ENCODE measurements at regions not wholly inside any gene's neighbourhood (a gene's known extent, or its start where the extent isn't known, plus 50 kb on each side); places are given as distances from the start of the nearest gene placed in this dataset.
"Not testable (repeated sequence)": the region's sequence is repeated elsewhere in the genome, so short reads cannot be mapped to it uniquely, and the experiment has no call there.

DNA sequence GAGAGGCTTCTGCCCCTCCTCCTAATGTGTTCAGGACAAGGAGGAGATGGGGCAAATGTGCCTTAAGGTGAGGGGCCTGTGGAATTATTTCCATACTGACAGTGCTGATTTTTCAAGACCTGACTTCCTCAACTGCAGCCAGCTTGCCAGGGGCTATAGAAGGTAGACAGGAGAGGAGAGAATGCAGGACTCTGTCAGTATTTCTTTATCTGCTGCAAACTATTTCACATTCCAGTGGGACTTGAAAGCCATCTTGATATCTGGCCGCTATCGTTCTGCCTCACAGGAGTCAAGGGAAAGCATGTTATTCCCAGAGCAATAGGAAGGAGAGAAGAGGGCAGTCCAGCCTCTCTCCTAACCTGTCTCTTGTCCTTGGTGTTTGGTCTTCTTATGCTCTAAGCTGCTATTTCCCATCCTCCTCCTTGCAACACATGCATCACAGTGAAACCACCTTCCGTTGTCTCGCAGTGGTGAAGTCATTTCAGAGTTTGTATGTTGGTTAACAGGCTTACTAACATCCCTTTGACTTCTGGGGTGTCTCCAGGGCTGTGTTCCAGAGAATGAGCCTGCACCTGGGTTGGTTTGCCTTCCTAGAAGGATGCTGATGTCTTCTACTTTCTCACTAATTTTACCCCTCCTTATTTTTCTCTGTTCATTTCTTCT, 95.1 kb upstream of the MRPS22 start:
- DNase-seq, result no peak

DNA sequence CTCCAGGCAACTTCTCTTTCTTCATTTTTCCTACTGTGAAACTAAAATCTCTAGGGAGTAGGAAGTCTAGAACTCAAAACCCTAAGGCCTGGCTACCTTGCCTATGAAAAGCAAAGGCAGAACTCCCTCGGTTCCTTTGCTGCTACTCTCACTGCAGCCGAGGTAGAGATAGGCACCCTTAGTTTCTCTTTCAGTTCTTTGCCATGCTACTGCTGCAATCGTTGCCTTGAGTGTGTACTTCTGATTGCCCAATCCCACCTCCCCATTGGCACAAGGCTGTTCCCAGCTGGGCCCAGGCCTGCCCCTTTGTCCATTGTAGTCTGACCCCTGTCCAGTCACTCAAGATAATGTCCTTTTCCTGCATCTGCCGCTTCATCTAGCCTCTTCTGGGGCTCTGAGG, 92.3 kb upstream of the MRPS22 start:
- no peak for DNase-seq

DNA sequence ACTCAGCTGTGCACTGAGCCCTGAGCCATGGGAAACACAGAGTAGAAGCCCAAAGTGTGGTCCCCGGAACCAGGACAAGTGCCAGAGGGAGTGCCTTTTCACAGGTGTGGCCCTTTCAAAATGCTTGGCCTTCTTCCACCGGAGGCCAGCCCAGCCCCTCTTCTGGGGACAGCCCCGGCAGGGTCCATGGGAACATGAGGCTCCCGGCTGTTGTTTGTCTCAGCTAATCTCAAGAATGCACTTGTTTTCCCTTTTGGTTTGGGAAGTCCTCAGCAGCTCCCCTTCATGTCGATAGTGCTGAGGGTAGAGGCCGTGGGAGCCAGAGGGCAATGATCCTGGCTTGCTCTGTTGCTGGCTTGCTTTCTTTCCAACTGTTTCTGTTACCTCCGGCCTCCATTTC, 91.1 kb upstream of the MRPS22 start:
- DNase-seq, result no peak

DNA sequence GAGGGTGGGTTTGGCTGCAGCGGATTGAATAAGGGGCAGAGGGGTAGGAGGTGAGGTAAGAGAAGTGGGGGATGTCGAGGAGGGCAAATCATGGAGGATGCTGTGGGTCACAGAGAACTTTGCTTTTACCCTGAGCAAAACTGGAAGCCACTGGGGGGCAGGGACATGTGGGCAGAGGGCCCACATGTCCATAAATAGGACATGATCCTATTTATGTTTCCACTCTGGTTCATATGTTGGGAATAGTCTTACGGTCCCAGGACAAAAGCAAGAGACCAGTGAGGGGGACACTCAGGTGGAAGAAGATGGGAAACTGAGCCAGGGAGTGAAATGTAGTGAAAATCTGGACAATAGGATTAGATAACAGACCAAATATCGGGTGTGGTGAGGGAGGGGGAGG, 85.5 kb upstream of the MRPS22 start:
- no peak for DNase-seq

DNA sequence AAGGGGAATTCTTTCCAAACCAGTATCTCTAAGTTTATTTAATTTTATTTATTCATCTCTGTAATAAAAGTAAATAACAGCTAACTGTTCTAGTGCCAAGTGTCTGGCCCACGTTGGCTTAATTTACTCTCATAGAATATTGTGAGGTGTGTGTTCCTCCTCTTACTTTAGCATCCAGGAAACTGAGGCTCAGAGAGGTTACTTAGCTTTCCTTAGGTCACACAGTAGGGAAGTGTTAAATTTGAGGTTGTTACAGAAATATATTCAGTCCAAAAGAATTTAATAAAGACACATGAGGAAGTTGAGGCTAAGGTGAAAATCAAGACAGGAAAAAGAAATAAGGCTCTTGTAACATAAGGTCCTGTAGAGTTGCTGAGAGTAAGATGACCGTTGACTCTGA, 84.4 kb upstream of the MRPS22 start:
- DNase-seq, result no peak

- no peak for DNase-seq
Observed at GRCh38 chr3:139260041-139260486, 83.8 kb upstream of the MRPS22 start.

- no peak for DNase-seq
Observed at GRCh38 chr3:139260793-139261736, 82.8 kb upstream of the MRPS22 start.

DNA sequence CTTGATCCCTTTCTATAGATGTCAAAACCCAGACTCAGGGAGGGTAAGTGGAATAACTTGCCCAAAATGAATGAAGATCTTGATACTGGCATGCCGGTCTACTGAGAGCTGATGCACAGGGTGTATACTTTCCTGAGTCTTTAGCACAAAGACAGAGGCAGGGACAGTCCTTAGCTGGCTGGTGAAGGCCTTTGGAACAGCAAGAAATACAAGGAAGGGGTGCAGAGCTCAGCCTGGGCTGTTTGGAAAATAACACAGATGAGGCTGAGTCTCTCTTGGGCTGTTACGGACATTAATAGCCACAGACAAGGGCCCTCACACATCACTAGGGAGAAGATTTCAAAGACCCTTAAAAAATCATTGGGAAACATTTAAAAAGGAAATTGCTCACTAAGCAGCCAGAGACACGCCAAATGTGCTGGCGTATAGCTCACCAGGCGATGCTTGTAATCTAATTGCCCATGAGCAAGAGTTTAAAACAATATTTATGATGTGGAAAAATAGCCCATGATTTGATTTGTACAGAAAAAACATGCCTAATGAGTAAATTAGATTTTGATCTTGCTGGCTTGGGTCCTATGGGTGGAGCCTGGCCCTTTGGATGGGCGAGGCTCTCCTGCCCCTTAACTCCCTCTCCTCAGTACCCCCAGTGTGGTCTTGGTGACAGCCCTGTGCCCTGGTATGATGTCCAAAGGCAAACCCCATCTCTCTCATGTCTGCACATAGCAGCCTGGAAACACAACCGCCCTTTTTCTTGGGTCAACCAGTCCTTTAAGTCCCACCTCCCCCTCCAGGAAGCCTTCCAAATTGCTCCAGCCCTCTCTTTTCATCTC, 81.8 kb upstream of the MRPS22 start:
- no peak for DNase-seq

DNA sequence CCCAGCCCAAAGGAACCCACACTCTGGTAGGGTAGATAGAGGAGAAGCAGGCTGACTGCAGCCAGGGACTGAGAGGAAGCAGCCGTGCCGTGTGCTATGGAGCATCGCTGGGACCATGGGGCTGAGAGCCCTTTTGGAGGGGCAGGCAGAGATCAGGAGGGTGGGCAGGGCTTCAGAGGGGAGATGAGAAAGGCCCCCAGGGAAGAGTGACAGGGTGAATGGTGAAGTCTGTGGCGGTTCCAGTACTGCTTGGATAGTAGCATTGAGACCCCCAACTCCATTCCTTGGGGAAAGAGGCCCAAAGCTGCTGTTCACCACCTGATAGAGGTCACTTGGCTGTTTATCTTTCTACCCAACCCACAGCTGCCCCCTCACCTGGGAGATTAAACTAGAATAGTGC, 80.0 kb upstream of the MRPS22 start:
- DNase-seq, result no peak

DNA sequence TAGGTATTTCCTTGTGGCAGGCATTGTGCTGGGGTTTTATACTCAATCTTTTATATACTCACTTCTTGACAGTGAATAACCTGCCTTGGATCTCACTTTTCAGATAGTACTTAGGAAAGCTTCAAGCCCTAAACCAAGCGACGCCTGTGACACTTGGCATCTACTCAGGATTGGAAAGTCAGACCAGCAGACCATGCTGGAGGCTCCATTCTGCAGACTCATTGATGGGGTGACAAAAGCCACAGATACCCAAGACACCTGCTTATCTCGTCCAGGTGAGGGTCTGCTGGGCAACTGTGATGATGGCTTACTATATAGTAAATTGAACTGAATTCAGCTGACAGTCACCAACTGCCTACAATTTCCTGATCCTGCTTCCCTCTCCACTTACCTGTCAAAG, 79.4 kb upstream of the MRPS22 start:
- no peak for DNase-seq

DNA sequence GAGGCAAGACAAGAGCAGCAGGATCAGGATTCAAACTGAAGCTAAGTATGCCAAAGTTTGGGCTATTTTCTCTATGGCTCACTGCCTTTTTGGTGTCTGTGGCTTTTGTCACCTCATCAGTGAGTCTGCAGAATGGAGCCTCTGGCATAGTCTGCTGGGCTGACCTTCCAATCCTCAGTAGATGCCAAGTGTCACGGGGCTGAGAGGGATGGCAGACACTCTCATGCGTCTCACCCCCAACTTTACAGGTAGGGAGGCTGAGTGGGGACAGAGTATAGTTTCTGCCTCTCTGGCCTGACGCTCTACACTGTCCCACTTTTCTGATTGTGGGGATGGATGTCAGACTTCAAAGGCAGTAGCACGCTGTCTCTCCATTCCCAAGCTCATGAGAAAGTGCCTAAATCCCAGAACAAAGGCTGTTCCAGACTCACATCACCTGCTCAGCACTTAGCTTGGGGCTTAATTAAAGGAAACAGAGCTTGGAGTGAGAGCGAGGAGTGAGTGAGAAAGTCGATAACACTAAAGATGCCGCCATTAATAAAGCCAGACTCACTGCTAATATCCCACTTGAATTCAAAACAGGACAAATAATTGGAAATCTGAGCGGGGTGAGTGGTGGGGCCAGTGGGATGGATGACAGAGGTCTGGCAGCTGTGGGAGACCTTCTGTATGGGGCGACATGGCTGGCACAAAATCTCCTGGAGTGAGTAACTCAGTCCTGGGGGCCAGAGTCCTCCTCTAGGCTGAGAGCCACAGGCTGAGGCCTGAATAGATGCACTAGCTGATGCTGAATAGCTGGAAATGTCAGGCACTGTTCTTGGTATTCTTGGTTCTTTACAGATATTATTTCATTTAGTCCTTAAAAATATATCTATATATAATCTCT, 78.4 kb upstream of the MRPS22 start:
- DNase-seq, result no peak

DNA sequence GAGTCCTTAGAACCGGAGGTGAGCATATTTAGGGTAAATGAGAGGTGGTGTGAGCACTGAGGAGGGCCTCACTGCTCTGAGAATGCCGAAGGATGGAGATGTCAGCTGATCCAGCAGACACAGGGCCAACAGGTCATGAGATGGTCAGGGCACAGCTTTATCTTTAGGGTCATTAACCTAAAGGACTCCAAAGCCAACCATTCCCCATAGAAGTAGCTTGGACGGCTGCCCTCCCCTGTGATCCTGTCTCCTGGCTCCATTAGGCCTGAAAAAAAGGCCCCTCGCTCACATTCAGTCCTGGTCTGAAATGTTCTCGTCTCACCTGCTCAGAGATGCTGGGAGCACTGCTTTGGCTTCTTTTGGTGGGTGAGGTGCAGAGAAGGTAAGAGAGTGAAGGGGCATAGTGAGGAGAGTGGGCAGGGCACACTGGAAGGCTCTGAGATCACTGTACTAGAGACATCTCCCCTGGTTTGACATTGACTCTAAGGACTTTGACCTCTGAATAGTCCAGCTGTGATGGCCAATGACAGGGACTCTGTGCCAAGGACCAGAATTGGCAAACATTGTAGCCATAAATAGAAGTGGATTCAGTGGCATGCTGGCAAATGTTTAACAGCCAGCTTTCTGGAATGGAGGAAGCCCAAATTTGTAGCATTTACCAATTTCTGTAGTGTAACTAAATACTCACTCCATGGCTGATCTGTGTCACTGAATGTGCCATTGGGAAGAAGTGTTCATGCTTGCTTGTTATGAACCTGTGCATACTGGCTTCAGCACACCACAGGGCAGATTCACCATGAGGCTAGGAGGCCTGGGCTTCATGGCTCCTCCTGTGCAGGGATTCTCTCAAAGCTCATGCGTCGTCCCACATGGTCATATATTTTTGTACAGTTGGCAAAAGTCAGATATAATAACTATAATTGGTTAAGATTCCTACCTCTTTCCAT, 76.2 kb upstream of the MRPS22 start:
- no peak for DNase-seq

DNA sequence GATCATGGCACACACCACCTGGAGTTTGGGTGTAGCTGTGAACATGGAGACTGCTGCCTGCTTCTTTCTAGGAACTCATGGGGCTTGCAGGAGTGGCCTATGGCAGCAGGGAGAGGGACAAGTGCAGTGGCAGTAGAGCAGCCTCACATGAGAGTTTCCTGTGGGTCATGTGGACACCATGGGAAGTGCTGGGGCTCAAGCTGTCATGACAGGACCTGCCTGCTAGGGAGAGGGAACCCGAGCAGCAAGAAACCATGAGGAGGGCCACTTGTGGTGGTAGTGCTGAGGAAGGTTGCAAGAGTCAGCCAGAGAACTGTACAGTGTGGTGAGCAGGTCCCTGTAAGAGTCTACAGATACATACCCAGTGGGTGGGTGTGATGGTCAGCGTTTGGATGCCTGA, 73.8 kb upstream of the MRPS22 start:
- no peak for DNase-seq

GRCh38 chr3:139270652-139271051, 73.2 kb upstream of the MRPS22 start:
- not testable (repeated sequence) for DNase-seq

GRCh38 chr3:139280027-139280671, 63.7 kb upstream of the MRPS22 start:
- no peak for DNase-seq

- no peak for DNase-seq
Observed at GRCh38 chr3:139281096-139281495, 62.7 kb upstream of the MRPS22 start.

- no peak for DNase-seq
Observed at GRCh38 chr3:139281522-139282196, 62.2 kb upstream of the MRPS22 start.

DNA sequence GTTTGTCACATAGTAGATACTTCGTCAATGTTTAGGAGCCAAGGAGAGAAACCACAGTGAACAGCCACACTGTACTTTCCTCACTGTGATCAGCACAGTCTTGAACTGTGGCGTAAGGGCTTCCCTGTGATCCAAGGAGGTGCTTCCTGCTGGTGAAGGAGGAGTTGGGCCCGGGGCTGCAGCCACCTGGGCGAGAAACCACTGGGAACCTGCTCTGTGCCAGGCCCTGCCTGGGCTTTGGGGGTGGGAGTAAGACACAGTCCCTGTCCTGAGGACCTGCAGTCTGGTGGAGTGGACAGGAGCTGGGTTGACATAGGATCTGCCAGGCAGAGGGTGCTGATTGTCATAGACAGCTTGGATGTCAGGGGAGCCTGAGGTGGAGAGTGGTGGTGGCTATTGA, 60.5 kb upstream of the MRPS22 start:
- no peak for DNase-seq

DNA sequence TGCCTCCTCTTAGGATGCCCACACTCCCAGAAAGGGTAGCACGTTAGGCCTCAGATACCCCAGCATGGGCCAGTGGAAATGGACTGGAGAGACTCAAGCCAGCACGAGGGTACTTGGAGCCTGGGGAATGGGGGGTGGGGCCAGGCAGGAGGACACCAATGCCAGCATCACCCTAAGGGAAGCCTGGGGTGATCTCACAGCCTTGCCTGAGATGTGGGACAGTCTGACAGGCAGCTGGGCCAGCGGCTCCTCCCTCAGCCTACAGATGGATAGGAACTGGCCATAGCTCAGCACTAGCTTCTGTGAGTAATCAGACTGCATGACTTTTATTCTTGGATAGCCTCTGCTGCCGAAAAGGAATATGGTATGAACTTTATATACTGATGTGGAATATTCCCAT, 59.6 kb upstream of the MRPS22 start:
- no peak for DNase-seq

DNA sequence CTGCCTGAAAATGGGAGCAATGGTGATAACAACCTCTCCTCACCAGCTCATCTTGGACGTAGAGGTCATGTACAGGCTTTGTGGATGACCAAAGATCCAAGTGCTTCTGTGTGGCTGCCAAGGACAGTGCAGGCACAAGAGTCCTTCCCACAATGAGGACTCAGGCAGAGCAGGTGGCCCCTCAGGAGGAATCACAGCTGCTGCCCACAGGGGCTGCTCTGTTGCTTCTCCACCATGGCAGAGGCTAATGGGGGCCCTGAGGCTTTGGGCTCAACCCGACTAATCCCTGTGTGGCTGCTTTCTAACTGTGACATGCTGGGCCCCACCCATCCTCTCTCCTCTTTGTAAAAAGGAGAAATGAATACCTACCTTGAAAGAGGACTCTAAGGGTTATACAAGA, 58.1 kb upstream of the MRPS22 start:
- no peak for DNase-seq

Data from NCI-H526 (cell line).